ENCODE measurements at regions not wholly inside any gene's neighbourhood (a gene's known extent, or its start where the extent isn't known, plus 50 kb on each side); places are given as distances from the start of the nearest gene placed in this dataset.
"Not testable (repeated sequence)": the region's sequence is repeated elsewhere in the genome, so short reads cannot be mapped to it uniquely, and the experiment has no call there.

GRCh38 chr4:138113819-138114400 lies 128.2 kb downstream of the SLC7A11 start:
- H3K27me3 Mint-ChIP-seq = peaks cover 4% of the 10 kb centered on the region
- H3K27ac Mint-ChIP-seq = no peak overlapping the region
- no peaks in the 10 kb centered on the region for H3K4me1 Mint-ChIP-seq
- no peak overlapping the region for H3K4me3 Mint-ChIP-seq
- no peak for ATAC-seq (replicated peaks)
- H3K36me3 Mint-ChIP-seq (ENCODE audit: low read depth) = no peaks in the 10 kb centered on the region
- H3K9me3 Mint-ChIP-seq = no peaks in the 10 kb centered on the region

GRCh38 chr4:138112890-138113289 lies 129.3 kb downstream of the SLC7A11 start:
- H3K9me3 Mint-ChIP-seq; H3K27ac Mint-ChIP-seq; H3K36me3 Mint-ChIP-seq (ENCODE audit: low read depth); ATAC-seq (replicated peaks); H3K4me3 Mint-ChIP-seq; H3K27me3 Mint-ChIP-seq; H3K4me1 Mint-ChIP-seq: not testable (repeated sequence)

GRCh38 chr4:138112389-138112788 lies 129.8 kb downstream of the SLC7A11 start:
- ATAC-seq (replicated peaks) = no peak
- Mint-ChIP-seq H3K9me3 (no peaks in the 10 kb centered on the region), H3K27ac (no peak overlapping the region), H3K27me3 (no peaks in the 10 kb centered on the region), H3K36me3 (ENCODE audit: low read depth) (no peaks in the 10 kb centered on the region), H3K4me3 (no peak overlapping the region), H3K4me1 (no peaks in the 10 kb centered on the region)

DNA sequence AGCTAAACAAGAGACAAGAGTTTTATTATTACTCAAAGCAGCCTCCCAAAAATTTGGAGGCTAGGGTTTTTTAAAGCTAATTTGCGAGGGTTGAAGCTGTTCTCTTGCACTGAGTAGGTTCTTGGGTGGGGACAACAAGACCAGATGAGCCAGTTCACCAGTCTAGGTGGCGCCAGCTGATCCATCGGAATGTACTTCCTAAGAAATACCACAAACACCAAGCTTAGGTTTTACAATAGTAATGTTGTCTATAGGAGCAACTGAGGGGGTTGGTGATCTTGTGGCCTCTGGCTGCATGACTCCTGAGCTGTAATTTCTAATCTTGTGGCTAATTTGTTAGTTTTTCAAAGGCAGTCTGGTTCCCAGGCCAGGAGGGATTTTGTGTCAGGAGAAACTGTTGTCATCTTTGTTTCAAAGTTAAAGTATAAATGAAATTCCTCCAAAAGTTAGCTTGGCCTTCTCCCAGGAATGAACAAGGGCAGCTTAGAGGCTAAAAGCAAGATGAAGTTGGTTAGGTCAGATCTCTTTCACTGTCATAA lies 130.6 kb downstream of the SLC7A11 start:
- Mint-ChIP-seq H3K27ac (no peak overlapping the region), H3K4me3 (no peak overlapping the region), H3K27me3 (no peaks in the 10 kb centered on the region), H3K36me3 (ENCODE audit: low read depth) (no peaks in the 10 kb centered on the region), H3K4me1 (no peaks in the 10 kb centered on the region), H3K9me3 (no peaks in the 10 kb centered on the region)
- ATAC-seq (replicated peaks) = no peak

- no peaks in the 10 kb centered on the region for H3K27me3 Mint-ChIP-seq
Observed at GRCh38 chr4:138110815-138111214, 131.3 kb downstream of the SLC7A11 start.

GRCh38 chr4:138107023-138107422 lies 135.1 kb downstream of the SLC7A11 start:
- no peaks in the 10 kb centered on the region for H3K9me3 Mint-ChIP-seq

More at GRCh38 chr4:138110815-138111214, 131.3 kb downstream of the SLC7A11 start:
- H3K27ac Mint-ChIP-seq = no peak overlapping the region
- H3K4me1 Mint-ChIP-seq = no peaks in the 10 kb centered on the region
- no peaks in the 10 kb centered on the region for H3K36me3 Mint-ChIP-seq (ENCODE audit: low read depth)
- no peak overlapping the region for H3K4me3 Mint-ChIP-seq
- H3K9me3 Mint-ChIP-seq = no peaks in the 10 kb centered on the region
- ATAC-seq (replicated peaks) = no peak

DNA sequence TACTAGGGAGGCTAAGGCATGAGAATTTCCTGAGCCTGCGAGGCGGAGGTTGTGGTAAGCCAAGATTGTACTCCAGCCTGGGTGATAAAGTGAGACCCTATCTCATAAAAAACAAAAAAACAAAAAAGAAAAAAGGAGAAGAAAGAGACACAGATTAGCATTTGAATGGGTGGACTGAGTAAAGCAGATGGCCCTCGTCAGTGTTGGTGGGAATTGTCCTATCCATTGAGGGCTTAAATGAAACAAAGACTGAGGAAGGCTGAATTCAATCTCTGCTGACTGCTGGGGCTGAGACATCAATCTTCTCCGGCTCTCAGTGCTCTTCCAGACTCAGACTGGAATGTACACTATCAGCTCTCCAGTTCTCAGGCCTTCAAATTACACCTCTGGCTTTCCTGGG lies 136.8 kb downstream of the SLC7A11 start:
- Mint-ChIP-seq H3K4me1 (no peaks in the 10 kb centered on the region), H3K4me3 (no peak overlapping the region), H3K9me3 (no peaks in the 10 kb centered on the region), H3K36me3 (ENCODE audit: low read depth) (no peaks in the 10 kb centered on the region), H3K27ac (no peak overlapping the region), H3K27me3 (no peaks in the 10 kb centered on the region)
- no peak for ATAC-seq (replicated peaks)

More at GRCh38 chr4:138107023-138107422, 135.1 kb downstream of the SLC7A11 start:
- no peak overlapping the region for H3K27ac Mint-ChIP-seq
- H3K4me3 Mint-ChIP-seq = no peak overlapping the region
- no peaks in the 10 kb centered on the region for H3K4me1 Mint-ChIP-seq
- no peak for ATAC-seq (replicated peaks)
- no peaks in the 10 kb centered on the region for H3K36me3 Mint-ChIP-seq (ENCODE audit: low read depth)
- no peaks in the 10 kb centered on the region for H3K27me3 Mint-ChIP-seq

- no peaks in the 10 kb centered on the region for H3K27me3 Mint-ChIP-seq
- H3K27ac Mint-ChIP-seq = no peak overlapping the region
- H3K9me3 Mint-ChIP-seq = no peaks in the 10 kb centered on the region
- H3K36me3 Mint-ChIP-seq (ENCODE audit: low read depth) = no peaks in the 10 kb centered on the region
- ATAC-seq (replicated peaks) = no peak
- H3K4me1 Mint-ChIP-seq = no peaks in the 10 kb centered on the region
- H3K4me3 Mint-ChIP-seq = no peak overlapping the region
Observed at GRCh38 chr4:138104284-138104680, 137.9 kb downstream of the SLC7A11 start.

DNA sequence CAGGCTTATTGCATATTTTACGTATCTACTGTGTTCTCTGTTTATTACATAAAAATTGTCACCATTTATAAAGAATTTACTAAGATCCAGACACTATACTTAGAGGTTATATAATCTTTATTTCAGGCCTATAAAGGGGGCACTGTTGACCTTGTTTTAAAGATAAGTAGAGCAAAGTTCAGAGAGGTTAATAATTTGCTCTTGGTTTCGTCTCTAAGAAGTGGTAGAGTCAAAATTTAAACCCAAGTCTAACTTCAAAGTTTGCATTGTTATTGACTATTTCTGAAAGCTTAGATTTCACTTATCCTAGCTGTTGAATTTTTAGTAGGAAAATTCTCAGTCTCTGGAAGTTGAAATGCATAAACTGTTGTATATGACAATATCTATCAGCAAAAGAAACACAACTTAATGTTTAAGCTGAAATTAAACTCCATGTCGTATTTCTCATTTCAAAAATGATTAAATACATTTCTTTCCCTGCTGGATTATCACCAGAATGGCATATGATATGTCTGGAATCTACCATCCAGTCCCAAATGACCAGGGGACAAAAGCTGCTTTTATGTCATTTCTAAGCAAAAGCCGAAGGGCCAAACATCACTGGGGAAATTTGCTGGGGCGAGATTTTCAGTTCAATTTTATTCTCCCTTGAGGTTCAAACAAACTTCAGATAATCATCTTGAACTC lies 138.4 kb downstream of the SLC7A11 start:
- Mint-ChIP-seq H3K27ac (no peak overlapping the region), H3K9me3 (no peaks in the 10 kb centered on the region), H3K4me1 (no peaks in the 10 kb centered on the region), H3K27me3 (no peaks in the 10 kb centered on the region), H3K4me3 (no peak overlapping the region), H3K36me3 (ENCODE audit: low read depth) (no peaks in the 10 kb centered on the region)
- no peak for ATAC-seq (replicated peaks)

DNA sequence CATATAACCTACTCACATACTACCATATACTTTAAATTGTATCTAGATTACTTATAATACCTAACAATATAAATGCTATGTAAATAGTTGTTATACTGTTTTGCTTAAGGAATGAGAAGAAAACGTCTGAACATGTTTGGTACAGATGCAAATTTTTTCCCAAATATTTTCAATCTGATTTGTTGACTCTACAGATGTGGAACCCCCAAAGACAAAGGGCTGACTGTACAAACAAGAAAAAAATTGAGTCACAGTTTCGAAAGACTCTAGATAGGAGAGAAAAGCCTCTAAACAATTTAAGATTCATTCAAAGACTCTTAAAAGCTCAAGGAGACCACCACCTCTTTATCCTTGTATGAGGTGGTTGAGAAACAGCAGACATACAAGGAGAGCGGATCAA lies 142.8 kb downstream of the SLC7A11 start:
- H3K36me3 Mint-ChIP-seq (ENCODE audit: low read depth) = no peaks in the 10 kb centered on the region
- H3K4me1 Mint-ChIP-seq = no peaks in the 10 kb centered on the region
- H3K9me3 Mint-ChIP-seq = no peaks in the 10 kb centered on the region
- H3K27ac Mint-ChIP-seq = no peak overlapping the region
- no peak for ATAC-seq (replicated peaks)
- H3K4me3 Mint-ChIP-seq = no peak overlapping the region
- H3K27me3 Mint-ChIP-seq = no peaks in the 10 kb centered on the region

- H3K9me3 Mint-ChIP-seq = no peaks in the 10 kb centered on the region
- H3K4me1 Mint-ChIP-seq = no peaks in the 10 kb centered on the region
- H3K27ac Mint-ChIP-seq = no peak overlapping the region
- no peaks in the 10 kb centered on the region for H3K36me3 Mint-ChIP-seq (ENCODE audit: low read depth)
- H3K27me3 Mint-ChIP-seq = no peaks in the 10 kb centered on the region
- no peak for ATAC-seq (replicated peaks)
- no peak overlapping the region for H3K4me3 Mint-ChIP-seq
Observed at GRCh38 chr4:138097912-138098600, 144.1 kb downstream of the SLC7A11 start.

GRCh38 chr4:138096384-138097062 lies 145.6 kb downstream of the SLC7A11 start:
- Mint-ChIP-seq H3K4me1 (no peaks in the 10 kb centered on the region), H3K9me3 (no peaks in the 10 kb centered on the region), H3K27ac (no peak overlapping the region), H3K4me3 (no peak overlapping the region), H3K36me3 (ENCODE audit: low read depth) (no peaks in the 10 kb centered on the region), H3K27me3 (no peaks in the 10 kb centered on the region)
- ATAC-seq (replicated peaks) = no peak

DNA sequence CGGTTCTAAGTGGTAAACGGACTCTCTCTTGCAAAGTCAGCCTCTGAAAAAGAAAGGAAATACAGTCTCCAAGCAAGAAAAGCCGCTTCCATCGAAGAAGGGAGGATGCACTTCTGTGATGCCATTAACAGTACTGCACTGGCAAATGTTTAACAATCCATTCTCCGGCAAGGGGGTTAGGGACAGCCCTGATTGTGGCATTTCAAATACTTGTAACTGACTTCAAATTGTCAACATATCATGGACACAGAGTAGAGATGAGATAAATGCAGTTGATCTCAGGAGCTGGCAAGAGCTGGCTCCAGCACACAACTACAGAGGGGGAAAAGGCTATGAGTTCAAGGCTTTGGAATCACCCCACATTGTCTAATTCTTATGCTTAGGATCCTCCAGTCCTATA lies 146.8 kb downstream of the SLC7A11 start:
- no peaks in the 10 kb centered on the region for H3K36me3 Mint-ChIP-seq (ENCODE audit: low read depth)
- H3K27me3 Mint-ChIP-seq = no peaks in the 10 kb centered on the region
- no peak overlapping the region for H3K4me3 Mint-ChIP-seq
- no peaks in the 10 kb centered on the region for H3K4me1 Mint-ChIP-seq
- ATAC-seq (replicated peaks) = no peak
- H3K9me3 Mint-ChIP-seq = no peaks in the 10 kb centered on the region
- no peak overlapping the region for H3K27ac Mint-ChIP-seq

- no peaks in the 10 kb centered on the region for H3K36me3 Mint-ChIP-seq (ENCODE audit: low read depth)
- ATAC-seq (replicated peaks) = no peak
- no peak overlapping the region for H3K4me3 Mint-ChIP-seq
- H3K9me3 Mint-ChIP-seq = no peaks in the 10 kb centered on the region
- H3K27me3 Mint-ChIP-seq = no peaks in the 10 kb centered on the region
- no peaks in the 10 kb centered on the region for H3K4me1 Mint-ChIP-seq
- no peak overlapping the region for H3K27ac Mint-ChIP-seq
Observed at GRCh38 chr4:138092060-138092459, 150.1 kb downstream of the SLC7A11 start.

All from activated T-helper 17 cell treated with anti-CD3 and anti-CD28 coated beads, Interleukin-2, amount 50 U/mL, for 72 hours (primary cell).